Activated CD8-positive, alpha-beta memory T cell treated with anti-CD3 and anti-CD28 coated beads for 4 hours (primary cell): ENCODE measurements at regions not wholly inside any gene's neighbourhood (a gene's known extent, or its start where the extent isn't known, plus 50 kb on each side); places are given as distances from the start of the nearest gene placed in this dataset.
"Not testable (repeated sequence)": the region's sequence is repeated elsewhere in the genome, so short reads cannot be mapped to it uniquely, and the experiment has no call there.

ENCODE experiments used
- DNase-seq, 2 donors: peaks; one replicate each; pipeline ENCODE4 v3.0.0-alpha.2; 2020; ENCODE audit warnings: low read depth in 2 of 2

DNA sequence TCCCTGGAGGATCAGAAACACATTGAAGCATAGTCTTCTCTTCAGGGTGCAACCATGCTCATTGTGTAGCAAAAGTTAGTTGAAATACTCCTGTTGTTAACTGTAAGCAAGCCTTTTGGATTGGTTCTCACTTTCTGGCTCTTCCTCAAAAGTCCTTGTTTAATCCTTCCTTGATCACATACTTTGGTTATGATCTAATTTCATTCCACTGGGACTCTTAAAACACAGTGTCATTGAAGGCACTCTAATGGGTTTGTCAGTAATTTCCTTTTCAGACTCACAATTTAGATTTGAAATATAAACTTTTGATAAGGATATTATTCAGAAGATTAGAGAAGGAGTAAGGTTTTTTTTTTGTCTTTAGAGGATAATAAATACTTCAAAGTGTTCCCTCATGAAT is 451.7 kb upstream of the SGO1 start:
- DNase-seq: no peak

DNA sequence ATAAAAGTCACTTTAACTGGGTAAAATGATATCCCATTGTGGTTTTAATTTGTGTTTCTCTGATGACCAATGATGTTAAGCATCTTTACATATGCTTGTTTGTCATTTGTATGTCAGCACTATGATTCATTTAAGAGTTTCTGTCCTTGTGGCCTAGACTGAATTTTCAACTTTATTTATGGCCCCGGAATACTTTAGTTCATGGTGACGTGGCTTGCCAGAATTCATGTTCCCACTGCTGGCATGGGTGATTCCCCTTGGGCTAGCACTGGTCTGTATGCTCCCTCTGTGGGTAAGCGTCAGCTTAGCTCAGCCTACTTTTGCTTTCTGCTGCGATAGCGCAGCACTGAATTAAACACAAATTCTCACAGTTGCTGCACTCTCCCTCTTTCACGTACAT is 436.3 kb upstream of the SGO1 start:
- DNase-seq: no peak

DNA sequence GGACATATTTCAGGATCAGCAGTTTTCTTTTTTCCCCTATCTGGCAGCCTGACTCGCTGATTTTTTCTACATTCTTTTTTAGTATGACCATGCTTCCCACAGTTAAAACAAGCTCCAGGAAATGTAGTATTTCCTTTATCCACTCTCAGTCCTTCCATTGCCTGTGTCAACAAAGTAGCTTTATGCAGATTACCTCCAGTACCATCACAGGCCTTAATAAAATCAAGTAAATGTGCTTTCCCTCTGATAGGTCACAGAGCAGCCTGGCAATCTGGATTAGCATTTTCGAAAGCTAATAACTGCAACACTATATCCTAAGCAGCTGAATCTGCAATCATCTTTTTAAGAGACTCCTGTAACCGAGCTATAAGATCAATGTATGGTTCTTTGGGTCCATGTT is 432.6 kb upstream of the SGO1 start:
- not testable (repeated sequence) for DNase-seq

DNA sequence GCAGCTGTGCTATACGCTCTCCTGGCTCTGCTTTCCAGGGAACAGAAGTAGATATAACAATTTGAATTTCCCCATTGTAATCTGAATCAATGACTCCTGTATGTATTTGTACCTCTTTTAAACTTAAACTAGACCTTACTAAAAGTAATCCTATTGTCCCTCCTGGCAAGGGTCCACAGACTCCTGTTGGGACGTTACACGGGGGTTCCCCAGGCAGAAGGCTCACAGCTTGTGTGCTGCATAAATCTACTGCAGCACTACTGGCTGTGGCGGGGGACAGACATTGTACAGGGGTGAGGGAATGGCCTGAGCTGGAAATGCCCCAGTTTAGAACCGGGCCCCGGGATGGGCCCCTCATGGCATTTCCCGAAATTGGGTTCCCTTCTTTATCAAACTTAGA is 432.2 kb upstream of the SGO1 start:
- DNase-seq: not testable (repeated sequence)

DNA sequence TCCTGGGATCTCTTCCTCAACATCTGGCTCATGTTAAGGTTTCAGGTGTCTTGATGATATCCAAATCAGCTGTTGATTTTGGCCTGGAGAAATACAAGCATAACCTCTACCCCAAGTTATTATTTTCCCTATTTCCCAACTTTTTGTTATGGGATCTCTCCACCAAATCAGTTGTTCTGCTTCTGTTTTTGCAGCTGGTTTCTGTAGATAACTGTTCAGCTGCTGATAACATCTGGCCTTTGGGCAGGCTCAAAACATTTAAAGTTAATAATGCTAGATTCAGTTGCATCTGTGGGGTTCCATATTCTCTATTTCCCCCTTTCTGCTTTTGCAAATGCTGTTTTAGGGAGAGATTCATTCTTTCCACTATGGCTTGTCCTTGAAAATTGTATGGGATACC is 430.0 kb upstream of the SGO1 start:
- DNase-seq: not testable (repeated sequence)

DNA sequence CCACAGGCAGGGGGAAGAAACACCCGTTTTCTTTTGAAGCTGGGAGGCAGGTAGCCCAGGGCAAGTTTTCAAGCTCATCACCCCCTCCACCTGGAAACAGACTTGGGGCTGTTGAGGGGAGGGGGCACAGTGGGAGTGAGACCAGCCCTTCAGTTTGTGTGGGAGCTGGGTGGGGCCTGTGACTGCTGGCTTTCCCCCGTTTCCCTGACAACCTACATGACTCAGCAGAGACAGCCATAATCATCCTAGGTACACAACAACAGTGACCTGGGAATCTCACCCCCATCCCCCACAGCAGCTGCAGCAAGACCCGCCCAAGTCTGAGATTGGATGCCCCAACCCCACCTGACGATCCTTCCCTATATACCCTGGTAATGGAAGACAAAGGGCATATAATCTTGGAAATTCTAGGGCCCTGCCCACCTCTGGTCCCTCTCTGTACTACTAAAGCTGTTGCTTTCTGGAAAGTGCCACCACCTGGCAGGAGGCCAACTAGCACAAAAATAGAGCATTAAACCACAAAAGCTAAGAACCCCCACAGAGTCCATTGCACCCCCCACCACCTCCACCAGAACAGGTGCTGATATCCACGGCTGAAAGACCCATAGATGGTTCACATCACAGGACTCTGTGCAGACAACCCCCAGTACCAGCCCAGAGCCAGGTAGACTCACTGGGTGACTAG is 422.2 kb upstream of the SGO1 start:
- DNase-seq: no peak

DNA sequence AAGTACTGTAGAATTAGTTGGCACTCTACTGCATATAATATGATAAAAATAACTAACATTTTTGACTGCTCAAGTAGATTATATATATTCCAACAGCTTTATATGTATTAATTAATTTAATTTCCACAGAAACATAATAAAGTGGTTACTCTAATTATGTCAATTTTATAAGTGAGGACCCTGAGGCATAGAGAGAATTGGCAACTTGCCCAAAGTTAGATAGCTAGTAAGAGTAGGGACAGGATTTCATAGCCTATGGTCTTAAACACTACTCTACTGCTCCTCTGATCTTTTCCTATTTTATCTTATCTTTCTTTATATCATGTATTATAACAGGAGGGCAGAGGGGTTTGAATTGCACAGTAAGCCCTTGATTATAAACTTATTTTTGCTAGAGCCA is 418.7 kb upstream of the SGO1 start:
- no peak for DNase-seq

DNA sequence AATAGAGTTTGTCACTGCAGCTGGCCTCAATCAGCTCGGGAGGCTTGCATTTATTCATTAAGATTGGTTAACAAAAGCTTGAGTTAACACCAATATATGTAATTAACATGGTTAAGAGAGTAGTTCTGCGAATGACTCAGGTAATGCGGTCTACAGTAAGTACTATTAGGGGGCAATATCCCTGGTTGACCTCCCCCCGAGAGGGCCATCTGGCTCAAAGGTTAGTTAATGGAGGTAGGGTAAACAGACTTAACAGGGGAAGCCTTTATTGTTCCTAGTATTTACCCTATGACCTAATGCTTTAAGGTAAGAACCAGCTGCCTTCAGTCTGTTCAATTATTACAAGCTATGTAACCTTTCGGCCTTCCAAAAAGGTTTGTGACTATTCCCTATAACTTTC is 403.3 kb upstream of the SGO1 start:
- DNase-seq: no peak

DNA sequence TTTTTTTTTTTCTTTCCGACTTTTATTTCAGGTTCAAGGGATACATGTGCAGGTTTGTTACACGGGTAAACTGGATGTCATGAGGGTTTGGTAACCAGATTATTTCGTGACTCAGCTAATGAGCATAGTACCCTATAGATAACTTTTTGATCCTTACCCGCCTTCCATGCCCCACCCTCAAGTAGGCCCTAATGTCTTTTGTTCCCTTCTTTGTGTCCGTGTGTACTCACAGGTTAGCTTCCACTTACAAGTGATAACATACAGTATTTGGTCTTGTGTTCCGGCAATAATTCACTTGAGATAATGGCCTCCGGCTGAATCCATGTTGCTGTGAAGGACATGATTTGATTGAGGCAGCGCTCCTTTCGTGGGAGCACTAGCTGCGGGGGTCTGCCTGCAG is 402.8 kb upstream of the SGO1 start:
- DNase-seq: no peak

DNA sequence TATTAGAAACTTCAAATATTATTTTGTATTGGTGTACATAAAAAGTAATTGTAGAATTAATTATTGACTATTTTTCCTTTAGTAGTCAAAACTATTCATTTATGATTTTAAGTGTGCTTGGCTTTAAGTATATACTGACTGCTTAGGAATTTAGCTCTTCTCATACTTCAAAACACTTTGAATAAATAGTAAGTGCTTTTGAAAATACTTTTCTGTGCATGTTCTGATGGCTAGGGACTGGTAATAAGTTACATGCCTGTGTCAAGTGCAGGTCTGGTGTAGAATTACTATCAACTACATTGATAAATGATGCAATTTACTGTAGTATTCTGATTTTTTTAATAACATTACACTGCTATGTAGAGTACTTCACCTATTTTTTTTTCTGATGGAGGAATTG is 397.6 kb upstream of the SGO1 start:
- DNase-seq: no peak

DNA sequence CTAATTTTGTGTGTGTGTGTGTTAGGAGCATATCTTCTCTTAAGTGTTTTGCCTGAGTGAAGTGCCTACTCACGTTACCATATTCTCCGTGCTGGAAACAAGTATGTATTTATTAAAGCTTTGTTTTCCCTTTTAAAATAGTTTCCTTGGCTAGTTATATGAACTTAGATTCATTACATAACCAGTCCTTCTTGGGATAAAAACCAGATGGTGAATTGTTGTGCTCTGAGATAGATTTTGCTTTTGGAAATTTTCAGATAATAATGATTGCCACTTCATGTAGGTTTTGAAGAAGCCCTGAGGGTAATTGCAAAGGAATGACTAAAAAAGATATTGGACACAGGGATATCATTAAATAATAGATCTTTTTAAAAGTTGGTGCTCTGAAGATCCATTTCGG is 390.2 kb upstream of the SGO1 start:
- DNase-seq: no peak

DNA sequence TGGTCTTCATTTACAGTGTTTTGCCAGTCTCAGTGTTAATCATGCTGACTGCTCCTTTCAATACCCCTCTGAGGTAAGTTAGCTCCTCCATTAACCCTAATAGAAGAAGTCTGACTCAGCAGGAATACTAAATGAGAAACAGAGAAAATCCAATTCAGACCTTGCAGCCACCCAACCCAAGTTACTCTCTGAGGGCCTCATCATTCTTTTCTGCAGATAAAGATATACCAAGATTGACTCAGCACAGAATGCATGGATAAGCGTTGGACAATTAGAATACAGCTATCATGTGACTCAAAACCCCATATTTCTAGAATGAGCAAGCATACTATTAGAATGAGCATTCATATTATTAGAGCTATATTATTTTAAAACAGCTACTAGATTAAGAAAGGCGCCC is 389.1 kb upstream of the SGO1 start:
- DNase-seq: no peak

DNA sequence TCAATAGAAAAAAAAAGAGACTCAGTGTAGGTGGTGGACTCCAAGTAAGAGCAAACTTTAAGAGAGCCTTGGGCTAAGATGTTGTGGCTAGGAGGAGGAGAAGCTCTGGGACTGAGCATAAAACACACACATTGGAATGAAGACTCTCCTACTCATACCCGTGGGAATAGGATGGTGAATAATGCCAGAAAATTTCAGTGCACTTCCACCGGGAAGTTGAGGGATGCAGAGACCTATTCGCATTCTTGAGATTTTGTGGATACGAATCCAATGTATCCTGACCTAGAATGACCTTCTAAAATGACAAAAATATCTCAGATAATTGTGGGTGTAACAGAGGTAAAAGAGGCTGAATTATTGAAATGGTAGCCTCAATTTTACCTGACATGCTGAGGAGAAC is 388.7 kb upstream of the SGO1 start:
- DNase-seq: no peak

DNA sequence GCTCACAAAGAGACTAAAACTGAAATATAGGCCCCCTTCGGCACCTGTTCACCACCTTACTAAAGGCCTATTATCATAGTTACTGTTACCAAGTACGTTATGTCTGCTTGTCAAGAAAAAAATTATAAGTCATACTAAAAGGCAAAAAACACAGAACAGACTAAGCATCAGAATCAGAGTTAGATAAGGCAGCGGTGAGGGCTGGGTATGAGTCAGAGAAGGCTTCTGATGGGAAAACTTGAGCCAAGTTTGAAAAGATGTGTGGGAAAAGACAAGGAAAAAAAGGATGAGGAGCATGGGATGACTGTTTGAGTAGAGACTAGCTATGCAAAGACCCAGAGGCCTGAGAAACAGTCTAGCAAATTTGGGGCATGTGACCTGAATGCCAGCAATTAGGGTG is 387.2 kb upstream of the SGO1 start:
- no peak for DNase-seq

DNA sequence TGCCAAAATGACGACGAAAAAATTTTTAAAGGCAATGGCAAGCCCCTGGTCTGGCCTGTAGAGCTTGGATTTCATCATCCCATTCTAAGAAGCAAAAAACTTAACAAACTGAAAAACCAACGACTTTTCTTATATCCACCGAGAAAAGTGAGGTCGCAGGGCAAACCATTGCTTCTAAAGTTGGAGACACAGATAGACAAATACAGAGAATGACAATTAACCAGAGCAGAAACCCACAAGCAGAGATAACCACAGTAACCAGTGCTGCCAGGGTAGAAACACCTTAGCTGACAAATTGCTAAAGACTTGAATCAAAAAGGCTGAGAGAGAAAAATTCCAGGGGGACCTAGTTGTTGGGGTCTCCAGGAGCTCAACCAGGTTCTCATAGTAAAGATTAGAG is 386.5 kb upstream of the SGO1 start:
- no peak for DNase-seq

DNA sequence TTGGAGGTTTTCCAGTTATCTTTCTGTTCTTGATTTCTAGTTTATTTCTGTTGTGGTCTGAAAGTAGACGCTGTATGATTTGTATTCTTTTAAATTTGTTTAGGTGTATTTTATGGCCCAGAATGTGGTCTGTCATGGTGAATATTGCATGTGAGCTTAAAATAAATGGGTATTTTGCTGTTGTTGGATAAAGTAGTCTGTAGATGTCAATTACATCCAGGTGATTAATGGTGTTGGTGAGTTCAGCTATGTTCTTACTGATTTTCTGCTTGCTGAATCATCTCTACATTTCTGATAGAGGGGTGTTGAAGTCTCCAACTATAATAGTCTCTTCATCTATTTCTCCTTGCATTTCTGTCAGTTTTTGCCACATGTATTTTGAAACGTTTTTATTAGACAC is 383.3 kb upstream of the SGO1 start:
- DNase-seq: no peak

DNA sequence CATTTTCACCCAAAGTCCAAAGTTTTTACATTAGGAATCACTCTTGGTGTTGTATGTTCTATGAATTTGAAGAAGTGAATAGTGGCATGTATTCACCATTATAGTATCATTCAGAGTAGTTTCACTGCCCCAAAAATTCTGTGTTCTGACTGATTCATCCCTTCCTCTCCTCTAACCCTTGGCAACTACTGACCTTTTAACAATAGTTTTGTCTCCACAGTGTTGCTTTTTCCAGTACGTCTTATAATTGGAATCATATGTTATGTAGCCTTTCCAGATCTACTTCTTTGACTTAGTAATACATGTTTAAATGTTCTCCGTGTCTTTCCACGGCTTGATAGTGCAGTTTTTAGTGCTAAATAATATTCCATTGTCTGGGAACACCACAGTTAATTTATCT is 379.0 kb upstream of the SGO1 start:
- no peak for DNase-seq

DNA sequence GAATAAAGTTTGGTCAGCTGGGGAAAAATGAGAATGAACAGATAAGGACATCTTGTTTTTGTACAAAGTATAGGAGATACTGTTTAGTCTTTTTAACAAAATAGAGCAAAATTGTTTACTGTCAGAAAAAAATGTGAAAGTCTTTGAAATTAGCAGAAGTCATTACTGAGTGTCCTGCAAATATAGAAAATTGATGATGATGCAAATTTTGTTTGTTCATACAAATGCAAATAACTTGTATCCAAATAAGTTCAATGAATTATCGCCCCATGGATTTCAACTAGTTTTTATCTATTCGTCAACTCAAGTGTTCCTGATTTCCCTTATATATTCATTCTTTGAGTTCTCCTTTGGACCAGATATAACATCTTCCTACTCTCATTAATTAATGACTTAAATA is 378.0 kb upstream of the SGO1 start:
- no peak for DNase-seq

DNA sequence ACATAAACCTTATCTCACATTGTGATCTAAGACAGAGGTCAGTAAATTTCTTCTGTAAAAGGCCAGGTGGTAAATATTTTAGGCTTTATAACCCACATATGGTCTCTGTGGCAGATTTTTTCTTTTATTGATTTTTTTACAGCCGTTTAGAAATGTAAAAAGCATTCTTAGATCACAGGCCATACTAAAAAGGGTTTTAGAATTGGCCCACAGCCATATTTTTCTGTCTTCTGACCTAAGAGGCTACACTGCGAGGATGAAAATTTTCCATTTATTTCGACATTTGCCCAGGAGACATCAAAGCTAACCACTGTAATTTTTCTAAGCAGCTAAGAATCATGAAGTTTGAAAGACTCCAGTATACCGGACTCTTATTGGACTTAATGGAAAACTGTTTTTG is 377.2 kb upstream of the SGO1 start:
- no peak for DNase-seq

DNA sequence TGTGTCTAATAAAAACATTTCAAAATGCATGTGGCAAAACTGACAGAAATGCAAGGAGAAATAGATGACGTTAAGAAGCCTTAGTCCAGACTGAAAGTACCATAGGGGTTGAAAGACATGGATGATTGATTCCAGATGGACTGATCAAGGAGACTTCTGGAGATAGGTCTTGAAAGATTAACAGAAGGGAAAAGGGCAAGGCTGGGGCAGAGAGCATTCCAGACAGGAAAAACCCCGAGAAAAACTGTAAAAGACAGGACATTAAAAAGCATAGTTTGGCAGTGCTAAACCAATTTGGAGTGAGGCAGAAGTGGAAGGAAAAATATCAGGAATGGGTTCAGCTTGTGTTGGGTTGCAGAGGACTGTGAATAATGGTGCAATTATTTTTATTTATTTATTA is 375.2 kb upstream of the SGO1 start:
- DNase-seq: no peak

DNA sequence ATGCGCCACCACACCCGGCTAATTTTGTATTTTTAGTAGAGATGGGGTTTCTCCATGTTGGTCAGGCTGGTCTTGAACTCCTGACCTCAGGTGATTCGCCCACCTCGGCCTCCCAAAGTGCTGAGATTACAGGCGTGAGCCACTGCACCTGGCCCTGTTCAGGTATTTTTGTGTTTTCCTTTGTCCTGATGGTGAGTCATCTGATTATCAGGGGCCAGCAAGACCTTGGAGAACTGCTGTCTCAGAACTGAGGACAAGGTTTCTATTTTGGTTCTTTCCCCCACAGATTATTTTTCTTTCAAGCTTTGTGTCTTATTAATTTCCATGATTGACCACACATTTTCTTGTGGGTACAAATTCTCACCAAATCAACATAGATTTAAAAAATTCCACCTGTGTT is 374.4 kb upstream of the SGO1 start:
- DNase-seq: not testable (repeated sequence)

DNA sequence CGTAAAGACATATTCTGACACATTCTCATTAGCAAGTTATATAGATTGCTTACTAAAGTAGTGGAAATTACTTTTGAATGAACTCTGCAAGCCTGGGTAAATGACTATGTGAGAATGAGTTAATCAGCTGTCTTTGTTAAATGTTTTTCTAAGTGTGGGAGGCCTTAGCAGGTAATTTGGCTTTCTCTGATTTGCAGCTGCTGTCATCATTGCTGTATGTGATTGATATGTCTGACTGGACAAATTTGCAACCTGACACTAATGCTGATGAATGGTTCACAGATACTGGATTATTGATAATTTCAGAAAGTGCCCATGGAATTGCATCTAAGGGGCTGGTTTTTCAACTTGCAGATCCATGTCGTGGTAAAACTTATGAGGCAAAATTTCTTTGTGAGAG is 372.2 kb upstream of the SGO1 start:
- no peak for DNase-seq

DNA sequence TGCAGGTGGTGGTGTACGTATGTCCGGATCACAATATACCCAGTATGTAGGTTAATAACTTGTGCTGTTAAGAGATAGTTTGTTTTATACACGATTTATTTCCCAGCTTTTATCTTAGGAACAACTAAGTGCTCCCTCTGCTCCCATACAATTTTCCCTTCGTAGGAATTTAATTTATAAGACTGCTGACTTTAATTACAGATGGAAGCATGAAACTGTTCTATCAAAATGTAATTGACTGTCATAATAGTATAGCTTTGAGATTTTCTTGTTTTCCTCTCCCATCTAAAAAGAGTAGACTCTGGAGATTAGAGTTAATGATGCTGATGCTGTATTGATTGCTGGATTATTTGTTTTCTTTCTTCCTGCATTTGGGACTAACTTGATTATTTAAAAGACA is 370.7 kb upstream of the SGO1 start:
- DNase-seq: no peak

DNA sequence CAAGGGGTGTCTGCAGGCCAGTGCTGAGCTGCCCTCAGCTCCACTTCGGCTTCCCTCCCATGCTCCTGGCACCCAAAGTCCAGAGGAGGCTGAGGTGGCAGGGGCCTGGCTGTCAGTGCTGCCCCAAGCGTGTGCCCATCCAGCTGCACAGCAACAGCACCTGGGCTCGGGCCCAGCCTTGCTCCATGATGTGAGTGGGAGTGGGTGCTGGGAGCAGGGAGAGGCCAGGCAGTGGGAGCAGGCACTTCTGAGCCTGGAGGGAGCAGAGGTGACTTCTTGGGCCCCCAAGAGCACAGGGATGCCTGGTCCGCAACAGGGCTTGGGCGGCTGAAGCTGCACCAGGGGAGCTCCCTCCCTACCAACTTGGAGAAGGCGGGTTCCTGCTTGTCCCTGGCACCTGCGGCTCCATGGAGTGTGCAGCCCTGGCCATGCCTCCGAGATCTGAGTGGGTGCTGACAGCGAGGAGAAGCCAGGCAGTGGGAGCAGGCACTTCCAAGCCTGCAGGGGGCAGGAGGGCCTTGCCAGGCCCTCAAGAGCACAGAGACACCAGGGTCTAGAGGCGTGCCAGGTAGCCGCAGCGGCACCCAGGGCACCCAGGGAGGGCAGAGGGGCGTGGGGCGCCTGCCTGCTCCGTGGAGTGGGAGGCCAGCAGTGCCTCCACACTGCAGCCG is 366.7 kb upstream of the SGO1 start:
- DNase-seq: no peak
